Ishikawa (cell line): ENCODE measurements at regions not wholly inside any gene's neighbourhood (a gene's known extent, or its start where the extent isn't known, plus 50 kb on each side); places are given as distances from the start of the nearest gene placed in this dataset.

Experiments
- CEBPB ChIP-seq: IDR thresholded peaks from 2 replicates; pipeline ENCODE4 v1.6.1; 2012
- CREB1 ChIP-seq: IDR thresholded peaks from 2 replicates; pipeline ENCODE4 v1.6.1; 2012; ENCODE audit warnings: low read depth
- EGR1 ChIP-seq: IDR thresholded peaks from 2 replicates; pipeline ENCODE4 v1.6.1; 2012
- EP300 ChIP-seq: IDR thresholded peaks from 2 replicates; pipeline ENCODE4 v1.6.1; 2012; ENCODE audit warnings: borderline replicate concordance
- FOXM1 ChIP-seq: IDR thresholded peaks from 2 replicates; pipeline ENCODE4 v1.6.1; 2012; ENCODE audit warnings: low read depth, borderline replicate concordance
- MAX ChIP-seq: IDR thresholded peaks from 2 replicates; pipeline ENCODE4 v1.6.1; 2012
- NFIC ChIP-seq: IDR thresholded peaks from 2 replicates; pipeline ENCODE4 v1.6.1; 2012
- RAD21 ChIP-seq: IDR thresholded peaks from 2 replicates; pipeline ENCODE4 v1.6.1; 2012; ENCODE audit warnings: low read depth
- REST ChIP-seq: IDR thresholded peaks from 2 replicates; pipeline ENCODE4 v1.6.1; 2012; ENCODE audit warnings: low read depth, mild to moderate bottlenecking
- TAF1 ChIP-seq: IDR thresholded peaks from 2 replicates; pipeline ENCODE4 v1.6.1; 2012; ENCODE audit warnings: low read depth, mild to moderate bottlenecking
- TCF12 ChIP-seq: IDR thresholded peaks from 2 replicates; pipeline ENCODE4 v1.6.1; 2012; ENCODE audit warnings: low read depth
- TEAD4 ChIP-seq: IDR thresholded peaks from 2 replicates; pipeline ENCODE4 v1.6.1; 2012
- USF1 ChIP-seq: IDR thresholded peaks from 2 replicates; pipeline ENCODE4 v1.6.1; 2012
- ZBTB7A ChIP-seq: IDR thresholded peaks from 2 replicates; pipeline ENCODE4 v1.6.1; 2012; ENCODE audit warnings: low read depth

GRCh38 chr5:77841616-77842015, 65.5 kb upstream of the TBCA start:
- no peak for TF ChIP-seq TEAD4
- no peak for TF ChIP-seq USF1
- TF ChIP-seq EP300: no peak
- TF ChIP-seq REST: no peak
- no peak for TF ChIP-seq CEBPB
- no peak for TF ChIP-seq MAX
- TF ChIP-seq TAF1: no peak
- no peak for TF ChIP-seq CREB1
- no peak for TF ChIP-seq NFIC
- TF ChIP-seq FOXM1: no peak
- TF ChIP-seq RAD21: no peak
- TF ChIP-seq TCF12: no peak
- TF ChIP-seq ZBTB7A: no peak
- TF ChIP-seq EGR1: no peak
